Adrenal gland (tissue), 9 donors: ENCODE measurements at regions not wholly inside any gene's neighbourhood (a gene's known extent, or its start where the extent isn't known, plus 50 kb on each side); places are given as distances from the start of the nearest gene placed in this dataset.

Source experiments
- DNase-seq, 7 donors: peaks; one replicate each; pipeline ENCODE4 v3.0.0-alpha.2; 2019 to 2020
- H3K27ac ChIP-seq, 5 donors: fragments of 200-600 bp; sonication (generic) in 4 of 5; 1 replicate in 3 of 5; 2 replicates in 2 of 5; pipeline versions ENCODE4 v1.5.1 to v1.8.0; 2016 to 2020; ENCODE audit warnings: mild to moderate bottlenecking in 1 of 5
- H3K27me3 ChIP-seq: fragments of 200-600 bp; 2 replicates; pipeline ENCODE4 v1.8.0; 2021
- H3K36me3 ChIP-seq, 2 donors: fragments of 200-600 bp; replicated peaks in 1 of 2; 1 replicate in 1 of 2; 2 replicates in 1 of 2; pipeline versions ENCODE4 v1.5.1 to v1.8.0; 2018 to 2022
- H3K4me1 ChIP-seq, 2 donors: fragments of 200-600 bp; replicated peaks in 1 of 2; 1 replicate in 1 of 2; 2 replicates in 1 of 2; pipeline versions ENCODE4 v1.5.1 to v1.8.0; 2018 to 2021
- H3K4me3 ChIP-seq, 4 donors: fragments of 200-600 bp; sonication (generic) in 3 of 4; one replicate each; pipeline ENCODE4 v1.5.1; 2016 to 2018
- H3K9me3 ChIP-seq, 3 donors: fragments of 200-600 bp; sonication (generic) in 1 of 3; replicated peaks in 1 of 3; 1 replicate in 2 of 3; 2 replicates in 1 of 3; pipeline versions ENCODE4 v1.5.1 to v1.8.0; 2016 to 2021
- CTCF ChIP-seq, 6 experiments: fragments of 450-650 bp in 4 of 6; fragments of 200-600 bp in 2 of 6; sonication (generic) in 1 of 6; IDR thresholded peaks; 1 replicate in 5 of 6; 2 replicates in 1 of 6; pipeline versions ENCODE4 v1.5.1 to v1.8.0; 2016 to 2021; ENCODE audit warnings: antibody characterized with exemption in 6 of 6, mild to moderate bottlenecking in 2 of 6, moderate library complexity in 1 of 6
- POLR2A ChIP-seq, 2 donors: fragments of 450-650 bp; IDR thresholded peaks; one replicate each; pipeline ENCODE4 v1.6.1; 2017; ENCODE audit warnings: antibody characterized with exemption in 2 of 2, mild to moderate bottlenecking in 2 of 2, moderate library complexity in 1 of 2
- WGBS, 4 donors: extraction: QIAGEN DNeasy Blood & Tissue Kit in 2 of 4; methylation state at CpG; one replicate each; pipeline versions ENCODE4 v1.1.5 to v1.1.7; 2013 to 2017; 5-methylcytosine and 5-hydroxymethylcytosine counted together
- intact Hi-C, 2 donors: fragments of 100-400 bp; cut with DNase I; formaldehyde crosslinking; loops; one replicate each; pipeline versions ENCODE4 v1.14.1 to v1.15.0; 2022 to 2023
- donor health status: healthy with polysubstance abuse.
- donor health status: Bipolar disorder and iron deficiency.
- donor health status: DM: yes; HTN: yes; CAD: no.
- donor health status: DM: no; HTN: no; CAD: no.
- donor health status: DM: no; HTN: no; CAD: no.

DNA sequence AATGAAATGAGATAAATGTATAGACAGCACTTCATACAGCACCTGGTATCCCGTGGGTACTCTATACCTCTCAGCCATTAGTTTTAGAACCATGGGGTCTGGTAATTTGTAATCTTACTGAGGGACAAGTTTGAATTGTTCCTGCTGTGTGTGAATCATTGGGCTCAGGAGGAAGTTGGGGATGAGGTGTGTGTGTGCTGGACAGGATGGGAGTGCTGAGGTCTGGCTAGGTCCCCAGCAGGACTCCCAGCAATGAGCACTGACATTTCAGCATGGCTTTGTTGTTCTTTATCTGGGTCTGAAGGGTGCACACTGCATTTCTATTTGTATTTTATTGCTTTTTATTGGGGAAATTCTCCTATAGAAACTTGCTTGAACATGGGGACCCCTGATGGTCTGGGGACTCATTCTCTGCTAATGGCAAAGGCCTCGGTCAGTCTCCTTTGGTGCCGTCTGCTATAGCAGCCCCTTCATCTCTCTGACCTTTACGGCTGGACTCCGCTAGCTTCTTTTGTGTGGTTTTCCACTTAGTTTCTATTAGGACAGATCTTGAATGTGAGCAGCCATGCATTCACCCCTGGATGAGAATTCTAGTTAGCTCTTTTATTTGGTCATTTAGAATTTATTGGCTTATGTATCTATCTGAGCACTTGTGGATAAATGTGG, 98.1 kb downstream of the SREK1 start:
- WGBS, 4 donors = 77 to 90% (median 82%) methylated on average over 5 of the region's 5 CpGs
- no peak for DNase-seq

GRCh38 chr5:66246608-66247007, 102.5 kb downstream of the SREK1 start:
- intact Hi-C loops = no loop called here
- no peaks in the 10 kb centered on the region for H3K36me3 ChIP-seq
- WGBS, 4 donors = 60 to 66% (median 61%) methylated on average over 6 of the region's 6 CpGs

More for the DNA sequence above, 98.1 kb downstream of the SREK1 start:
- Histone ChIP-seq H3K4me1 (no peaks in the 10 kb centered on the region), H3K36me3 (no peaks in the 10 kb centered on the region), H3K27ac (no peak overlapping the region), H3K4me3 (no peak overlapping the region), H3K27me3 (no peaks in the 10 kb centered on the region), H3K9me3 (no peaks in the 10 kb centered on the region)
- intact Hi-C loops = no loop called here
- TF ChIP-seq CTCF (IDR thresholded peaks at IDR 0.05) = no peak
- no peak for TF ChIP-seq POLR2A (IDR thresholded peaks at IDR 0.05)

GRCh38 chr5:66247176-66247960, 103.3 kb downstream of the SREK1 start:
- no peaks in the 10 kb centered on the region for H3K4me1 ChIP-seq
- 56 to 74% (median 72%) methylated on average over 4 of the region's 4 CpGs for WGBS, 4 donors
- no peak overlapping the region for H3K4me3 ChIP-seq
- no peak for DNase-seq
- no peaks in the 10 kb centered on the region for H3K27me3 ChIP-seq
- intact Hi-C loops = no loop called here
- no peaks in the 10 kb centered on the region for H3K36me3 ChIP-seq
- no peak overlapping the region for H3K27ac ChIP-seq
- H3K9me3 ChIP-seq = no peaks in the 10 kb centered on the region
- TF ChIP-seq CTCF (IDR thresholded peaks at IDR 0.05) = no peak
- no peak for TF ChIP-seq POLR2A (IDR thresholded peaks at IDR 0.05)

More at GRCh38 chr5:66246608-66247007, 102.5 kb downstream of the SREK1 start:
- Histone ChIP-seq H3K27ac (no peak overlapping the region), H3K4me3 (no peak overlapping the region), H3K4me1 (no peaks in the 10 kb centered on the region), H3K9me3 (no peaks in the 10 kb centered on the region), H3K27me3 (no peaks in the 10 kb centered on the region)
- DNase-seq = no peak
- no peak for TF ChIP-seq POLR2A (IDR thresholded peaks at IDR 0.05)
- TF ChIP-seq CTCF (IDR thresholded peaks at IDR 0.05) = no peak

GRCh38 chr5:66248874-66249273, 104.8 kb downstream of the SREK1 start:
- H3K36me3 ChIP-seq = no peaks in the 10 kb centered on the region
- H3K27me3 ChIP-seq = no peaks in the 10 kb centered on the region
- H3K4me1 ChIP-seq = no peaks in the 10 kb centered on the region
- no peak for DNase-seq
- no peak overlapping the region for H3K27ac ChIP-seq
- WGBS, 4 donors = 61 to 79% (median 72%) methylated on average over 2 of the region's 2 CpGs
- H3K9me3 ChIP-seq = no peaks in the 10 kb centered on the region
- intact Hi-C loops = no loop called here
- H3K4me3 ChIP-seq = no peak overlapping the region
- no peak for TF ChIP-seq CTCF (IDR thresholded peaks at IDR 0.05)
